ENCODE measurements at regions not wholly inside any gene's neighbourhood (a gene's known extent, or its start where the extent isn't known, plus 50 kb on each side); places are given as distances from the start of the nearest gene placed in this dataset.

DNA sequence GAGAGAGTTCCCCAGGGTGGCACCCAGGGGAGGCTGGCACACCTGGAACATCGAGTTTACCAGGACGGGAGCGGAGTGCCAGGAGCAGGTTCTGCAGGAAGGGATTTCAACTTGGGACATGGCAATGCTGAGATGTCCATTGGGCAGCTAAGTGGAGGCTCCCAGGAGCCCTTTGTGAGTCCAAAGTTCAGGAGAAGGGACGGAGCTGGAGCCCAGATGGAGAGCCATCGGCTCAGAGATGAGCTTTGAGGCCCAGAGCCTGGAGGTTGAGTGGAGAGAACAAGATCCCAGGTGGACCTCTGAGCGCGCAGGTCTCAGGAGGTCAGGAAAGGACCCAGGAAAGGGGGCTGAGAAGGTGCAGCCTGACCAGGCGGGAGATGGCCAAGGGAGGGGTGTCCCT is 67.5 kb upstream of the AFDN start:
- TF ChIP-seq, protein P1, sequence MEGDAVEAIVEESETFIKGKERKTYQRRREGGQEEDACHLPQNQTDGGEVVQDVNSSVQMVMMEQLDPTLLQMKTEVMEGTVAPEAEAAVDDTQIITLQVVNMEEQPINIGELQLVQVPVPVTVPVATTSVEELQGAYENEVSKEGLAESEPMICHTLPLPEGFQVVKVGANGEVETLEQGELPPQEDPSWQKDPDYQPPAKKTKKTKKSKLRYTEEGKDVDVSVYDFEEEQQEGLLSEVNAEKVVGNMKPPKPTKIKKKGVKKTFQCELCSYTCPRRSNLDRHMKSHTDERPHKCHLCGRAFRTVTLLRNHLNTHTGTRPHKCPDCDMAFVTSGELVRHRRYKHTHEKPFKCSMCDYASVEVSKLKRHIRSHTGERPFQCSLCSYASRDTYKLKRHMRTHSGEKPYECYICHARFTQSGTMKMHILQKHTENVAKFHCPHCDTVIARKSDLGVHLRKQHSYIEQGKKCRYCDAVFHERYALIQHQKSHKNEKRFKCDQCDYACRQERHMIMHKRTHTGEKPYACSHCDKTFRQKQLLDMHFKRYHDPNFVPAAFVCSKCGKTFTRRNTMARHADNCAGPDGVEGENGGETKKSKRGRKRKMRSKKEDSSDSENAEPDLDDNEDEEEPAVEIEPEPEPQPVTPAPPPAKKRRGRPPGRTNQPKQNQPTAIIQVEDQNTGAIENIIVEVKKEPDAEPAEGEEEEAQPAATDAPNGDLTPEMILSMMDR (IDR thresholded peaks at IDR 0.05) = no peak
- no peak for TF ChIP-seq POLR2A (IDR thresholded peaks at IDR 0.05)
